ENCODE measurements at regions not wholly inside any gene's neighbourhood (a gene's known extent, or its start where the extent isn't known, plus 50 kb on each side); places are given as distances from the start of the nearest gene placed in this dataset.

DNA sequence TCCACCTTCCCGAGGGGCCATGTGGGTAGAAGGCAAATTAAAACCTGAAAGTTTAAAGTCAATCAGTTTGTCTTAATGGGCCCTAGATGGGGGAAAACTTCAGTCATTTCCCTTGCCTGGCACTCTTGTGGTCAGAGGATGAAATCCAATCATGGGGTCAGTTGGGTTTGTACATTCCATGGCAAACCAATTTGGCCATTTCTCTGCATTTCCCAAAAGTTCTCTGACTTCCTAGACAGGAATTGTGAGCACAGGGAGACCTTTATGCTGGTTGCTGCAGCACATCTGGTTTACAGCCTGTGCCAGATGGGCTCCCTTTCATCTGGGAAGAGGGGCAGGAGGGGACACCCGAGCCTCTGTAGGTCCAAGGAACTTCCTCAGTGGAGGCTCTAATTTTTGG is 113.0 kb downstream of the CYP26A1 start:
- Histone ChIP-seq H3K27me3 (no peaks in the 10 kb centered on the region), H3K9me3 (no peaks in the 10 kb centered on the region), H3K36me3 (no peaks in the 10 kb centered on the region), H3K27ac (no peak overlapping the region), H3K4me1 (no peaks in the 10 kb centered on the region), H3K4me3 (no peak overlapping the region)
- intact Hi-C loops (cut with DNase I; ENCODE audit: low total_unique reads) = no loop called here
- TF ChIP-seq POLR2AphosphoS5 (IDR thresholded peaks at IDR 0.05) = no peak
- TF ChIP-seq, protein P1, sequence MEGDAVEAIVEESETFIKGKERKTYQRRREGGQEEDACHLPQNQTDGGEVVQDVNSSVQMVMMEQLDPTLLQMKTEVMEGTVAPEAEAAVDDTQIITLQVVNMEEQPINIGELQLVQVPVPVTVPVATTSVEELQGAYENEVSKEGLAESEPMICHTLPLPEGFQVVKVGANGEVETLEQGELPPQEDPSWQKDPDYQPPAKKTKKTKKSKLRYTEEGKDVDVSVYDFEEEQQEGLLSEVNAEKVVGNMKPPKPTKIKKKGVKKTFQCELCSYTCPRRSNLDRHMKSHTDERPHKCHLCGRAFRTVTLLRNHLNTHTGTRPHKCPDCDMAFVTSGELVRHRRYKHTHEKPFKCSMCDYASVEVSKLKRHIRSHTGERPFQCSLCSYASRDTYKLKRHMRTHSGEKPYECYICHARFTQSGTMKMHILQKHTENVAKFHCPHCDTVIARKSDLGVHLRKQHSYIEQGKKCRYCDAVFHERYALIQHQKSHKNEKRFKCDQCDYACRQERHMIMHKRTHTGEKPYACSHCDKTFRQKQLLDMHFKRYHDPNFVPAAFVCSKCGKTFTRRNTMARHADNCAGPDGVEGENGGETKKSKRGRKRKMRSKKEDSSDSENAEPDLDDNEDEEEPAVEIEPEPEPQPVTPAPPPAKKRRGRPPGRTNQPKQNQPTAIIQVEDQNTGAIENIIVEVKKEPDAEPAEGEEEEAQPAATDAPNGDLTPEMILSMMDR (IDR thresholded peaks at IDR 0.05) = no peak
- no peak for TF ChIP-seq POLR2A (IDR thresholded peaks at IDR 0.05)
- no peak for DNase-seq (ENCODE audit: low spot score in 2 of 2)

DNA sequence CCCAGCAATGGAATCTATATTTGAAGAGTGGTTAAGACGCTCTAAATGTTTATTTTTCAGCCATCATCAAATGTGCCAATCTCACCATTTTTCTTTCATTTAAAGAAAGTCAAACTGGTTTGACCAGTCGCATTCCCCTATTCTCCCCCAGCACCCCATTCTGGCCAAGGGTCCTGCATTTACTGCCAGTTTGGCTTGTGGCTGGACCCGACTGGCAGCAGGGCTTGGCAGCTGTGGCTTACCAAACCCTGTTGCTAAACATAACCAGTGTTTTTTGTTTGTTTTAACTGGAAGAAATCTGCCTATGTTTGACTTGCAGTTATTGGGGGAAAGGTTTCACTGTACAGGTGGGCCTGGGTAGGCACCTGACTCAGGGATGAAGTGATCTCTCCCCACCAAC is 116.3 kb downstream of the CYP26A1 start:
- no peaks in the 10 kb centered on the region for H3K36me3 ChIP-seq
- TF ChIP-seq POLR2AphosphoS5 (IDR thresholded peaks at IDR 0.05) (no peak), POLR2A (IDR thresholded peaks at IDR 0.05) (no peak)
- TF ChIP-seq, protein P1 (IDR thresholded peaks at IDR 0.05) = no peak
- H3K9me3 ChIP-seq = no peaks in the 10 kb centered on the region
- no peaks in the 10 kb centered on the region for H3K4me1 ChIP-seq
- peak in 1 of 2 donors; percentile 67 for DNase-seq (ENCODE audit: low spot score in 2 of 2)
- intact Hi-C loops (cut with DNase I; ENCODE audit: low total_unique reads) = no loop called here
- peak overlapping the region; percentile 9 to 82 for H3K27ac ChIP-seq
- no peaks in the 10 kb centered on the region for H3K27me3 ChIP-seq
- no peak overlapping the region for H3K4me3 ChIP-seq

DNA sequence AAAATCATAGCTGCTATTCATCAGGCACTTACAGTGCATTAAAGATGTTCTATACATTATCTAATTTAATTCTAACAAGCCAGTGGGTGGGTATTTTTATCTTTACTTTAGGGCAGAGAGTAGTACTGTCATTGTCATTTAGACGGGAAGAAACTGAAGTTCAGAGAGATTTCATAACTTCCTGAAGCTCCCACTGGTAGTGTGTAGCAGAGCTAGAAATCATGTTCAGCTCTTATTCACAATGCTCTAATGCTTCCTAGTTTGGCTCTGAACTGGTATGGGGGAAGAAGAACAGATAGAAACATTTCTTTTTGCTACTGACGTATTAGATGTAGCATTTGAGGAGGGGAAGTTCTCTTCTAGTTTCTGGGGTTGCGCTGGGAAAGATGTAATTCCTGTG is 116.7 kb downstream of the CYP26A1 start:
- Histone ChIP-seq H3K36me3 (no peaks in the 10 kb centered on the region), H3K27me3 (no peaks in the 10 kb centered on the region), H3K4me3 (no peak overlapping the region), H3K9me3 (no peaks in the 10 kb centered on the region), H3K27ac (peak overlapping the region; percentile 9 to 82), H3K4me1 (no peaks in the 10 kb centered on the region)
- no peak for DNase-seq (ENCODE audit: low spot score in 2 of 2)
- TF ChIP-seq POLR2AphosphoS5 (IDR thresholded peaks at IDR 0.05) (no peak), POLR2A (IDR thresholded peaks at IDR 0.05) (no peak)
- TF ChIP-seq, protein P1 (IDR thresholded peaks at IDR 0.05) = no peak
- intact Hi-C loops (cut with DNase I; ENCODE audit: low total_unique reads) = no loop called here

DNA sequence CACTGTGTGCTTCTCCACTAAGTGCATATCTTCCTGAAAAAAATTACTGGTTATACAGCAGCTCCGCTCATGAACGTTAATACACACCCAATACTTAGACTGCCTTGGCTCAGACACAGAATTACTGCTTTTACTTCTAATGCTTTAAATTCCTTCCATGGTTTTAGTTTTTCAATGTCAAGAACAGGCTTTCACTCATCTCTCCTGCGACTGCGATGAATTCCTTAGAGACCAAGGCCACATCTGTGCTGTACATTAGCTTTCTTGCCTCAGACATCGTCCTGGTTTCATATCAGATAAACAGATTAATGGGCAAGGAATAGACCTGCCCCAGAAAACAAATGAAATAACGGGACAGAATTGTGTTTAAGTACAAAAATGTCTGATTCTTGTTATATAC is 120.2 kb downstream of the CYP26A1 start:
- H3K36me3 ChIP-seq = no peaks in the 10 kb centered on the region
- no peak overlapping the region for H3K27ac ChIP-seq
- intact Hi-C loops (cut with DNase I; ENCODE audit: low total_unique reads) = no loop called here
- H3K4me3 ChIP-seq = no peak overlapping the region
- no peak for TF ChIP-seq POLR2AphosphoS5 (IDR thresholded peaks at IDR 0.05)
- no peak for TF ChIP-seq POLR2A (IDR thresholded peaks at IDR 0.05)
- TF ChIP-seq, protein P1 (IDR thresholded peaks at IDR 0.05) = no peak
- H3K4me1 ChIP-seq = no peaks in the 10 kb centered on the region
- H3K9me3 ChIP-seq = no peaks in the 10 kb centered on the region
- H3K27me3 ChIP-seq = no peaks in the 10 kb centered on the region
- no peak for DNase-seq (ENCODE audit: low spot score in 2 of 2)

DNA sequence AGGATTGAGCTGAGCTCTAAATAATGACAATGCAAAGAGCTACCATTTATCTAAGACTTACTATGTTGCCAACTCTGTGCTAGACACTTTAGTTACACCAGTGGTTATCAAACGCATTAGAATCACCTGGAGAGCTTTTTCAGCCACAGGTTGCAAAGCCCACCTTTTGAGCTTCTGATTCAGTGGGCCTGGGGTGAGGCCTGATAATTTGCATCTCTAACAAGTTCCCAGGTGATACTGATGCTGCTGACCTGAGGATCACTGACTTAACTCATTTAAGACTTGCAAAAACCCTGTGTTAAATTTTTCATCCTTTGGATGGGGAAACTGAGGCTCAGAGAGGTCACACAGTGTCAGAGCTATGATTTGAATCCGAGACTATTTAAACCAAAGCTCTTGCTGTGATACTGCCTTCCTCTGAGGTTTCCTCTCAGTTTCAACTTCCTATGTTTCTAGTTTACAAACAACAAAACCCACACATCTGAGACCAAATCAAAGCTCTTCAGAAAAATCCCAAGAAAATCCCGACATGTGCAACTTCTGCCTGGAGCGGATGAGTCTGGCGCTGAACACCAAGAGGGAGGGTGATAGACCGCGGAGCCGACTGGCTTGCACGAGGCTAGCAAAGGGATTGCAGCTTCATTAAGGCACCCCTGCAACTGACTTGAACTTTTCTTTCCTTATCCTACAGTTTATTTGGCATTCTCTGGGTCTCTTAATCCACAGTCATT is 124.9 kb downstream of the CYP26A1 start:
- TF ChIP-seq, protein P1 (IDR thresholded peaks at IDR 0.05) = no peak
- no peak for TF ChIP-seq POLR2A (IDR thresholded peaks at IDR 0.05)
- TF ChIP-seq POLR2AphosphoS5 (IDR thresholded peaks at IDR 0.05) = no peak
- Histone ChIP-seq H3K9me3 (no peaks in the 10 kb centered on the region), H3K4me1 (no peaks in the 10 kb centered on the region), H3K27ac (peak overlapping the region in 1 of 2 donors; percentile 46), H3K36me3 (no peaks in the 10 kb centered on the region), H3K27me3 (no peaks in the 10 kb centered on the region), H3K4me3 (peak overlapping the region; percentile 25 to 65 (median 42))
- intact Hi-C loops (cut with DNase I; ENCODE audit: low total_unique reads) = no loop called here
- DNase-seq (ENCODE audit: low spot score in 2 of 2) = no peak

Measured in breast epithelium (tissue), 4 donors.